Neural progenitor cell (in vitro differentiated cells): ENCODE measurements at regions not wholly inside any gene's neighbourhood (a gene's known extent, or its start where the extent isn't known, plus 50 kb on each side); places are given as distances from the start of the nearest gene placed in this dataset.

Source experiments
- EZH2phosphoT487 ChIP-seq: fragments of 200-600 bp; sonication (generic); IDR thresholded peaks from 2 replicates; pipeline ENCODE4 v1.6.1; 2017; ENCODE audit warnings: antibody characterized with exemption
- TF ChIP-seq, protein P1 (sequence below): fragments of 200-600 bp; sonication (generic); IDR thresholded peaks from 2 replicates; pipeline ENCODE4 v1.5.1; 2017; ENCODE audit warnings: antibody characterized with exemption, mild to moderate bottlenecking

DNA sequence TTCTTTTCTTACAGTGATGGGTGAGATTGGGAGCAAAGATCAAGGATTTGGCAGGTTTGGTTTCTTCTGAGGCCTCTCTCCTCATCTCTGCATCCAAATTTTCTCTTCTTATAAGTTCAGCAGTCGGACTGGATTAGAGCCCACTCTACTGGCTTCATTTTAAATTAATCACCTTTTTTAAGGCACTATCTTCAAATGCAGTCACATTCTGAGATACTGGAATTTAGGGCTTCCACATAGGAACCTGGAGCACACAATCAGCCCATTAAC, 56.5 kb upstream of the PLSCR4 start:
- TF ChIP-seq, protein P1, sequence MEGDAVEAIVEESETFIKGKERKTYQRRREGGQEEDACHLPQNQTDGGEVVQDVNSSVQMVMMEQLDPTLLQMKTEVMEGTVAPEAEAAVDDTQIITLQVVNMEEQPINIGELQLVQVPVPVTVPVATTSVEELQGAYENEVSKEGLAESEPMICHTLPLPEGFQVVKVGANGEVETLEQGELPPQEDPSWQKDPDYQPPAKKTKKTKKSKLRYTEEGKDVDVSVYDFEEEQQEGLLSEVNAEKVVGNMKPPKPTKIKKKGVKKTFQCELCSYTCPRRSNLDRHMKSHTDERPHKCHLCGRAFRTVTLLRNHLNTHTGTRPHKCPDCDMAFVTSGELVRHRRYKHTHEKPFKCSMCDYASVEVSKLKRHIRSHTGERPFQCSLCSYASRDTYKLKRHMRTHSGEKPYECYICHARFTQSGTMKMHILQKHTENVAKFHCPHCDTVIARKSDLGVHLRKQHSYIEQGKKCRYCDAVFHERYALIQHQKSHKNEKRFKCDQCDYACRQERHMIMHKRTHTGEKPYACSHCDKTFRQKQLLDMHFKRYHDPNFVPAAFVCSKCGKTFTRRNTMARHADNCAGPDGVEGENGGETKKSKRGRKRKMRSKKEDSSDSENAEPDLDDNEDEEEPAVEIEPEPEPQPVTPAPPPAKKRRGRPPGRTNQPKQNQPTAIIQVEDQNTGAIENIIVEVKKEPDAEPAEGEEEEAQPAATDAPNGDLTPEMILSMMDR, result no peak
- no peak for TF ChIP-seq EZH2phosphoT487
